ENCODE measurements at regions not wholly inside any gene's neighbourhood (a gene's known extent, or its start where the extent isn't known, plus 50 kb on each side); places are given as distances from the start of the nearest gene placed in this dataset.

DNA sequence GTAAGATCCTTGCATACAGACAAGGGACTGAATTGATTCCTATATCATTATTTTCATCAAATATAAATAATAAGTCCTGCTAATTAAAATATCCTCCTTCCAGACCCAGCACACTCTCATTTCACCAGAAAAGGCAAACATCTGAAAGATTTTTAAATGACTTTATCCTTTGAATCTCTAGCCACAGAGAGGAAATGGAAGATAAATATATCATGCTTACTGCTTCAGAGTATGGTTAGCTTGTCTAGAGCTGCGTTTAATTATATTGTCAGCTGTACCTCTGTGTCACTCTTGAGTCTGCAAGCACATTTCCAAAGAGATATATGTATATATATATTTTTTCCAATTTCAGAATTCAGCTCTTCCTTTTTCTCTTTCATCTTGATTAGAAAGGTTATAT, 232.7 kb downstream of the TRIB2 start:
- no peak overlapping the region for H2AFZ ChIP-seq (ENCODE audit: low read length)
- no peak overlapping the region for H3K56ac ChIP-seq (replicated peaks; ENCODE audit: insufficient read length, low read depth, low read length)
- H3K4me2 ChIP-seq (ENCODE audit: insufficient read depth in 1 of 2, low read depth in 2 of 2, low read length in 2 of 2): no peak overlapping the region
- H2BK120ac ChIP-seq (replicated peaks; ENCODE audit: low read depth, low read length): no peak overlapping the region
- H3K27me3 ChIP-seq (replicated peaks in 1 of 4; ENCODE audit: control insufficient read depth in 3 of 4, extremely low read depth in 1 of 4, insufficient read depth in 3 of 4, low read length in 3 of 4): no peaks in the 10 kb centered on the region; a peak in 2 of 7 replicates
- no peak overlapping the region for H3K9ac ChIP-seq (replicated peaks in 1 of 4; ENCODE audit: extremely low read depth in 1 of 4, low read depth in 3 of 4, low read length in 3 of 4)
- H3K14ac ChIP-seq (ENCODE audit: insufficient read length): no peak overlapping the region
- H3K27ac ChIP-seq (ENCODE audit: low read depth, low read length): no peak overlapping the region
- DNase-seq (ENCODE audit: low read depth in 1 of 2, low spot score in 2 of 2) (no peak), FAIRE-seq (no peak)
- no peaks in the 10 kb centered on the region for H3K36me3 ChIP-seq (ENCODE audit: control insufficient read depth in 2 of 4, insufficient read depth in 4 of 4, low read length in 3 of 4)
- no peaks in the 10 kb centered on the region for H3K9me3 ChIP-seq (ENCODE audit: insufficient read depth in 2 of 2, low read depth in 1 of 2, low read length in 1 of 2)
- no peaks in the 10 kb centered on the region for H3K79me2 ChIP-seq (ENCODE audit: control insufficient read depth in 1 of 2, insufficient read depth in 2 of 2, low read length in 2 of 2)
- H2AK5ac ChIP-seq (ENCODE audit: low read depth, low read length): no peak overlapping the region
- no peak overlapping the region for H3K4me3 ChIP-seq (ENCODE audit: extremely low read depth in 1 of 4, insufficient read depth in 2 of 4, low read depth in 3 of 4, low read length in 4 of 4)
- 96% methylated on average over 1 of the region's 1 CpG; no CpG with 5 or more reads in 1 of the 2 experiments for WGBS, 2 experiments (ENCODE audit: extremely low coverage in 1 of 2, insufficient coverage in 1 of 2, insufficient read length in 1 of 2, insufficient replicate concordance in 2 of 2, low coverage in 1 of 2, low lambda C conversion rate in 2 of 2, missing lambda C conversion rate in 1 of 2)
- CTCF ChIA-PET (ENCODE audit: partially characterized antibody): interaction anchor here (0.8 to 6.5 kb wide), 4 partner anchors 14 to 58 kb away, joined by 3 to 40 read pairs (median 4); no protein-coding TSS in a partner anchor
- no peak overlapping the region for H2BK5ac ChIP-seq (ENCODE audit: low read depth, low read length)
- no peak overlapping the region for H3K23ac ChIP-seq (ENCODE audit: insufficient read length)
- no peak overlapping the region for H2BK20ac ChIP-seq (ENCODE audit: low read length)
- H4K91ac ChIP-seq (replicated peaks; ENCODE audit: insufficient read length, low read length): no peak overlapping the region
- H4K8ac ChIP-seq (ENCODE audit: extremely low read depth, insufficient read depth, low read length): no peak overlapping the region
- H3K23me2 ChIP-seq (ENCODE audit: low read depth, low read length): no peaks in the 10 kb centered on the region; the same call in 1 of the 2 replicates
- H4K20me1 ChIP-seq (replicated peaks in 1 of 2; ENCODE audit: control insufficient read depth in 1 of 2, insufficient read depth in 2 of 2, low read length in 2 of 2): no peaks in the 10 kb centered on the region
- H3K4me1 ChIP-seq (replicated peaks in 1 of 4; ENCODE audit: control insufficient read depth in 3 of 4, insufficient read depth in 4 of 4, low read length in 3 of 4): no peaks in the 10 kb centered on the region
- no peak overlapping the region for H3K18ac ChIP-seq (ENCODE audit: extremely low read depth, low read length)
- no peaks in the 10 kb centered on the region for H3K79me1 ChIP-seq (ENCODE audit: low read depth, low read length)
- H2BK12ac ChIP-seq (ENCODE audit: low read depth, low read length): no peak overlapping the region
- POLR2A ChIA-PET (ENCODE audit: partially characterized antibody): no interaction called here
- H4K5ac ChIP-seq (ENCODE audit: insufficient read length, low read depth, low read length): no peak overlapping the region
- H3K4ac ChIP-seq (replicated peaks; ENCODE audit: insufficient read length, low read depth, low read length): no peak overlapping the region
- H2BK15ac ChIP-seq (ENCODE audit: low read length): no peak overlapping the region
- TF ChIP-seq SUZ12 (IDR thresholded peaks at IDR 0.05; ENCODE audit: low read length) (no peak), TAF1 (IDR thresholded peaks at IDR 0.05; ENCODE audit: low read depth, low read length) (no peak), POLR2AphosphoS5 (IDR thresholded peaks at IDR 0.05; ENCODE audit: low read depth, low read length) (no peak), EP300 (IDR thresholded peaks at IDR 0.05; ENCODE audit: borderline replicate concordance in 1 of 2, low read depth in 2 of 2, low read length in 2 of 2) (no peak), KDM4A (IDR thresholded peaks at IDR 0.05; ENCODE audit: low read depth, low read length, severe bottlenecking) (no peak), PHF8 (conservative IDR thresholded peaks at IDR 0.05; ENCODE audit: low read depth, low read length) (no peak), SIN3A (conservative IDR thresholded peaks at IDR 0.05 in 1 of 2, IDR thresholded peaks at IDR 0.05 in 1 of 2; ENCODE audit: low read depth in 1 of 2, low read length in 2 of 2) (no peak), NRF1 (IDR thresholded peaks at IDR 0.05; ENCODE audit: low read depth, low read length) (no peak), JUND (IDR thresholded peaks at IDR 0.05; ENCODE audit: low read length) (no peak), NANOG (IDR thresholded peaks at IDR 0.05; ENCODE audit: insufficient read depth, low read depth, low read length, poor library complexity, severe bottlenecking) (no peak)
- TF ChIP-seq, protein P1, sequence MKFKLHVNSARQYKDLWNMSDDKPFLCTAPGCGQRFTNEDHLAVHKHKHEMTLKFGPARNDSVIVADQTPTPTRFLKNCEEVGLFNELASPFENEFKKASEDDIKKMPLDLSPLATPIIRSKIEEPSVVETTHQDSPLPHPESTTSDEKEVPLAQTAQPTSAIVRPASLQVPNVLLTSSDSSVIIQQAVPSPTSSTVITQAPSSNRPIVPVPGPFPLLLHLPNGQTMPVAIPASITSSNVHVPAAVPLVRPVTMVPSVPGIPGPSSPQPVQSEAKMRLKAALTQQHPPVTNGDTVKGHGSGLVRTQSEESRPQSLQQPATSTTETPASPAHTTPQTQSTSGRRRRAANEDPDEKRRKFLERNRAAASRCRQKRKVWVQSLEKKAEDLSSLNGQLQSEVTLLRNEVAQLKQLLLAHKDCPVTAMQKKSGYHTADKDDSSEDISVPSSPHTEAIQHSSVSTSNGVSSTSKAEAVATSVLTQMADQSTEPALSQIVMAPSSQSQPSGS (IDR thresholded peaks at IDR 0.05; ENCODE audit: low read length): no peak
- TF ChIP-seq, protein P2, sequence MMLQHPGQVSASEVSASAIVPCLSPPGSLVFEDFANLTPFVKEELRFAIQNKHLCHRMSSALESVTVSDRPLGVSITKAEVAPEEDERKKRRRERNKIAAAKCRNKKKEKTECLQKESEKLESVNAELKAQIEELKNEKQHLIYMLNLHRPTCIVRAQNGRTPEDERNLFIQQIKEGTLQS (IDR thresholded peaks at IDR 0.05; ENCODE audit: insufficient read depth, low read depth, low read length): no peak

Data from H1 (cell line).